Psoas muscle (tissue), 7 donors: ENCODE measurements at regions not wholly inside any gene's neighbourhood (a gene's known extent, or its start where the extent isn't known, plus 50 kb on each side); places are given as distances from the start of the nearest gene placed in this dataset.

Experiments used
- ATAC-seq, 4 donors: fragments of 200-7000 bp; cut with Tn5 transposase; one replicate each; pipeline ENCODE4 v1.9.1; 2020; ENCODE audit warnings: moderate library complexity in 3 of 4, mild to moderate bottlenecking in 2 of 4
- DNase-seq, 2 donors: peaks; one replicate each; pipeline ENCODE4 v3.0.0-alpha.2; 2020
- H3K27ac ChIP-seq: fragments of 200-600 bp; one replicate; pipeline ENCODE4 v1.8.0; 2022
- H3K27me3 ChIP-seq, 3 donors: fragments of 200-600 bp in 1 of 3; one replicate each; pipeline versions ENCODE4 v1.6.1 to v1.8.0; 2013 to 2022; ENCODE audit warnings: low read length in 2 of 3, mild to moderate bottlenecking in 2 of 3, moderate library complexity in 1 of 3; ENCODE audit not compliant: insufficient read depth in 3 of 3
- H3K36me3 ChIP-seq, 2 donors: fragments of 200-600 bp in 1 of 2; one replicate each; pipeline versions ENCODE4 v1.6.1 to v1.8.0; 2013 to 2022; ENCODE audit warnings: low read depth in 1 of 2, mild to moderate bottlenecking in 1 of 2, moderate library complexity in 1 of 2; ENCODE audit not compliant: insufficient read depth in 1 of 2
- H3K4me1 ChIP-seq: fragments of 200-600 bp; one replicate; pipeline ENCODE4 v1.8.0; 2022
- H3K4me3 ChIP-seq: fragments of 200-600 bp; one replicate; pipeline ENCODE4 v1.8.0; 2022; ENCODE audit warnings: mild to moderate bottlenecking
- H3K9me3 ChIP-seq: fragments of 200-600 bp; one replicate; pipeline ENCODE4 v1.8.0; 2022
- CTCF ChIP-seq: fragments of 200-600 bp; IDR thresholded peaks from one replicate; pipeline ENCODE4 v1.8.0; 2022; ENCODE audit warnings: antibody characterized with exemption
- WGBS, 3 donors: extraction: QIAGEN DNeasy Blood & Tissue Kit; methylation state at CpG; one replicate each; pipeline versions ENCODE4 v1.1.6 to v1.1.7; 2013; 5-methylcytosine and 5-hydroxymethylcytosine counted together
- intact Hi-C, 2 donors: fragments of 100-400 bp; cut with DNase I; formaldehyde crosslinking; loops; one replicate each; pipeline versions ENCODE4 v1.11.0 to v1.14.2; 2022
- donor health status: healthy with polysubstance abuse.
- donor health status: DM: no; HTN: no; CAD: no; lungs with moderate emphysema.
- donor health status: Bipolar disorder and iron deficiency.
- donor health status: healthy.
- donor health status: DM: yes; HTN: yes; CAD: no.
- donor health status: DM: no; HTN: no; CAD: no.
- donor health status: DM: yes; HTN: yes; CAD: no.

GRCh38 chr12:126481688-126482087, 1416.5 kb downstream of the AACS start:
- DNase-seq (no peak), ATAC-seq (no peak)
- WGBS, 3 donors: 90 to 93% (median 92%) methylated on average over 6 of the region's 6 CpGs
- intact Hi-C loops: no loop called here
- Histone ChIP-seq H3K27me3 (peaks cover 0 to 2% (median 0%) of the 10 kb centered on the region in 3 donors), H3K4me3 (no peak overlapping the region), H3K36me3 (no peaks in the 10 kb centered on the region), H3K4me1 (no peaks in the 10 kb centered on the region), H3K9me3 (peaks cover 4% of the 10 kb centered on the region), H3K27ac (no peak overlapping the region)
- TF ChIP-seq CTCF: no peak

DNA sequence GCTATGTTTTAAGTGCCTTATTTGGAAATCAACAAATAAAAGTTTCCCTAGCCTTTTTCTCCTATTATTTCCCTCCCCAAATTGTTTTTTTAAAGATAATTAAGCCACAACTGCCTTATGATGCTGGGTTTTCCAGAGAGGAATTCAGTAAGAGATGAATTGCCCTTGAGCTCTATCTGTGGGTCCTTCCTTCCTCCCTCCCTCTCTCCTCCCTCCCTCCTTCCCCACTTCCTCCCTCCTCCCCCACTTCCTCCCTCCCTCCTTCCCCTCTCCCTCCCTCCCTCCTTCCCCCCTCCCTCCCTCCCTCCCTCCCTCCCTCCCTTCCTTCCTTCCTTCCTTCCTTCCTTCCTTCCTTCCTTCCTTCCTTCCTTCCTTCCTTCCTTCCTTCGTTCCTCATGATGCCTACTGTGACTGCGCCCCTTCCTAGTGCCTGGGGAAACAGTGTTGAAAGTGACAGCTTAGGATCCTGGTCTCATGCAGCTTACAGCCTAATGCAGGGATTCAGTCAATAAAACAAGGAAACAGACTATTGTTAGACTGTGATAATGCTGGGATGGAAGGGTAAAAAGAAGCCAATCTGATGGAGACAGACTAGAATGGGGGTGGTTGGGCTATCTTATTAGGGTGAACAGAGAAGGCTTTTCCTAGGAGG, 1417.1 kb downstream of the AACS start:
- no peak overlapping the region for H3K27ac ChIP-seq
- DNase-seq (no peak), ATAC-seq (no peak)
- H3K27me3 ChIP-seq: no peaks in the 10 kb centered on the region
- H3K4me1 ChIP-seq: no peaks in the 10 kb centered on the region
- intact Hi-C loops: no loop called here
- TF ChIP-seq CTCF: no peak
- WGBS, 3 donors: 78 to 100% (median 88%) methylated on average over 1 to 2 of the region's 2 CpGs
- no peak overlapping the region for H3K4me3 ChIP-seq
- no peaks in the 10 kb centered on the region for H3K36me3 ChIP-seq
- peaks cover under 1% of the 10 kb centered on the region for H3K9me3 ChIP-seq

DNA sequence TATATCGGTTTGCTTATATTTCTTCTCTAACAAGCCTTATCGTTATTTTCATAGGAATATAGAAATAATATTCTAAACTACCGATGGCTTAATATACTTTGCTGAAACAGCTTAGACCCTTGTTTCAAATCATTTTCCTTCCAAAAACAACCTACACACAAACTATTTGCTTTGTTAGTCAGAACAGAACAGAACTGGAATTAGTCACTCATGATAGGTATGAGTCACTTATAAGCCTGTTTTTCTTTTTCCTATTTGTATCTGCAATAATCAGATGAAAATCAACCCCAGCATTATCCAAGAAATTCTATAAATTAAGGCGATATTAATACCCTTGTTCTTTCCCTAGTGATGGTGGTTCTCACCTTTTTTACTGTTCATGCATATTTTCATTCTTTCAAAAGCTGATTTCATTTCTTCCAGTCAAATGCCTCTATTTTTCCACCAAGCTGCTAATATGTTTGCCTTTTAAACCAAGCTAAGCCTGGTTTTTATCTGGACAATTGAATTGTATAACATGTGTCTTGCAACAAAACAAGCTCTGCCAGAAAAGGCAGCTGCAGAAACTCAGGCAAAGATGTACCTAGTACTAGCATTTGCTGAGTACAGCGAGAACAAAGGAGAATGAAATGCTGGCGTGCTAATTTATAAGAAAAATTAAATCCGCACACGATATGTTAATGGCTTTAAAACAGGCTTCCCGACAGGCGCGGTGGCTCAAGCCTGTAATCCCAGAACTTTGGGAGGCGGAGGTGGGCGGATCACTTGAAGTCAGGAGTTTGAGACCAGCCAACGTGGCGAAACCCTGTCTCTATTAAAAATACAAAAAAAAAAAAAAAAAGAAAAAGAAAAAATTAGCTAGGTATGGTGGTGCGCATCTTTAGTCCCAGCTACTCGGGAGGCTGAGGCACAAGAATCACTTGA, 1418.2 kb downstream of the AACS start:
- ATAC-seq (no peak), DNase-seq (no peak)
- intact Hi-C loops: no loop called here
- Histone ChIP-seq H3K27me3 (no peaks in the 10 kb centered on the region), H3K36me3 (no peaks in the 10 kb centered on the region), H3K4me3 (no peak overlapping the region), H3K9me3 (no peaks in the 10 kb centered on the region), H3K27ac (no peak overlapping the region), H3K4me1 (no peaks in the 10 kb centered on the region)
- TF ChIP-seq CTCF: no peak
- WGBS, 3 donors: 50 to 65% (median 54%) methylated on average over 17 of the region's 17 CpGs

DNA sequence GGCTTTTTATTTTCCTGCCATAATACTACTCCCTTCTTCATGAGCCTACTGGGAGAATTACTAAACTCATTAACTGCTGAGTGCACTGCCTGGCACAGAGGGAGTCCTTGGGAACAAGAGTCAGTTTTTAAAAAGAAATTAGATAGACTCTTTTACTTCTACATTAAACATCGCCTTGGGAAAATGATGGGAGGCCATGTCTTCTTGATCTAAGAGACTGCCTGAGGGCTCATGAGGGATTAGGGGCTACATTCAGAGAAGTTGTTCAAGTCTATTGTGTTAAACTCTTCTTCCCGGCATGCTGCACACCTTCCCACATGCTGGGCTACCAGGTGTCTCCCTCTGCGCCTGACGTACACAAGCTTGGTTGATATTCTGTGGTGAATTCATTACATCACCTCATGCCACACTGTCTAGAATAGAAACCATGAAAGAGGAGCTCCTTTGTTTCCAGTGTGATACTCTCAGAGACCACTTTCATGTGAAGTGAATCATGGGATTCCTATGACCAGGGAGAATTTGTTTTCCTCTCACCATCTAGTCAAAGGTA, 1422.3 kb downstream of the AACS start:
- 90 to 92% (median 90%) methylated on average over 4 of the region's 4 CpGs for WGBS, 3 donors
- ATAC-seq: no peak
- H3K27ac ChIP-seq: no peak overlapping the region
- no peaks in the 10 kb centered on the region for H3K36me3 ChIP-seq
- H3K9me3 ChIP-seq: no peaks in the 10 kb centered on the region
- intact Hi-C loops: no loop called here
- H3K27me3 ChIP-seq: no peaks in the 10 kb centered on the region
- no peak for DNase-seq
- H3K4me1 ChIP-seq: no peaks in the 10 kb centered on the region
- no peak for TF ChIP-seq CTCF
- no peak overlapping the region for H3K4me3 ChIP-seq
